ENCODE measurements at regions not wholly inside any gene's neighbourhood (a gene's known extent, or its start where the extent isn't known, plus 50 kb on each side); places are given as distances from the start of the nearest gene placed in this dataset.
"Not testable (repeated sequence)": the region's sequence is repeated elsewhere in the genome, so short reads cannot be mapped to it uniquely, and the experiment has no call there.

GRCh38 chr16:33938097-33938496 is 478.7 kb downstream of the TP53TG3F start:
- not testable (repeated sequence) for H3K9me3 ChIP-seq (ENCODE audit: control insufficient read depth in 2 of 3, low read length in 3 of 3); H3K27ac ChIP-seq (ENCODE audit: low read depth, low read length); H3K4me3 ChIP-seq (ENCODE audit: low read length)

DNA sequence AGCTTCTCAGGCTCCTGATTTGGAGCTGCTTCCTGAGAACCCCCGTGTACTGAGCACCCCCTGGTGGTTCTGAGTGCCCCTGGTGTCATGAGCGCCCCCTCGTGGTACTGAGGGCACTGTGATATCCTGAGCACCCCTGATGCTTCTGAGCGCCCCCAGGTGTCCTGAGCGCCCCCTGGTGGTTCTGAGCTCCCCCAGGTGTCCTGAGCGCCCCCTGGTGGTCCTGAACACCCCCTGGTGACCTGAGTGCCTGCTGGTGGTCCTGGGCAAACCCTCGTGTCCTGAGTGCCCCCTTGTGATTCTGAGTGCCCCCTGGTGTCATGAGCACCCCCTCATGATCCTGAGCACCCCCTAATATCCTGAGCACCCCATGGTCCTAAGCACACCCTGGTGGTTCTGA is 502.1 kb downstream of the TP53TG3F start:
- H3K9me3 ChIP-seq (ENCODE audit: control insufficient read depth in 2 of 3, low read length in 3 of 3); POLR2A ChIA-PET; H3K4me3 ChIP-seq (ENCODE audit: low read length); H3K27me3 ChIP-seq (ENCODE audit: control insufficient read depth in 2 of 2, insufficient read depth in 2 of 2, low read length in 2 of 2); H3K36me3 Mint-ChIP-seq; ATAC-seq; CTCF ChIA-PET; H3K4me3 Mint-ChIP-seq; intact Hi-C loops (cut with micrococcal nuclease); H3K27ac Mint-ChIP-seq; H3K4me1 ChIP-seq (ENCODE audit: control insufficient read depth in 2 of 2, insufficient read depth in 2 of 2, low read length in 2 of 2); DNase-seq; H3K27ac ChIP-seq (ENCODE audit: low read depth, low read length); H3K4me1 Mint-ChIP-seq; H3K36me3 ChIP-seq (ENCODE audit: control insufficient read depth in 2 of 3, insufficient read depth in 3 of 3, low read length in 3 of 3); H3K9me3 Mint-ChIP-seq; H3K27me3 Mint-ChIP-seq: not testable (repeated sequence)

More at GRCh38 chr16:33938097-33938496, 478.7 kb downstream of the TP53TG3F start:
- ATAC-seq; H3K27ac Mint-ChIP-seq; H3K4me1 ChIP-seq (ENCODE audit: control insufficient read depth in 2 of 2, insufficient read depth in 2 of 2, low read length in 2 of 2); DNase-seq; H3K36me3 ChIP-seq (ENCODE audit: control insufficient read depth in 2 of 3, insufficient read depth in 3 of 3, low read length in 3 of 3); H3K27me3 ChIP-seq (ENCODE audit: control insufficient read depth in 2 of 2, insufficient read depth in 2 of 2, low read length in 2 of 2); H3K4me3 Mint-ChIP-seq; H3K4me1 Mint-ChIP-seq; POLR2A ChIA-PET; H3K9me3 Mint-ChIP-seq; H3K27me3 Mint-ChIP-seq; CTCF ChIA-PET; H3K36me3 Mint-ChIP-seq; intact Hi-C loops (cut with micrococcal nuclease): not testable (repeated sequence)

- H3K36me3 Mint-ChIP-seq; H3K27me3 ChIP-seq (ENCODE audit: control insufficient read depth in 2 of 2, insufficient read depth in 2 of 2, low read length in 2 of 2); intact Hi-C loops (cut with micrococcal nuclease); H3K9me3 Mint-ChIP-seq; H3K4me1 Mint-ChIP-seq; DNase-seq; H3K4me1 ChIP-seq (ENCODE audit: control insufficient read depth in 2 of 2, insufficient read depth in 2 of 2, low read length in 2 of 2); H3K9me3 ChIP-seq (ENCODE audit: control insufficient read depth in 2 of 3, low read length in 3 of 3); H3K4me3 Mint-ChIP-seq; H3K27me3 Mint-ChIP-seq; H3K4me3 ChIP-seq (ENCODE audit: low read length); H3K36me3 ChIP-seq (ENCODE audit: control insufficient read depth in 2 of 3, insufficient read depth in 3 of 3, low read length in 3 of 3); POLR2A ChIA-PET; H3K27ac ChIP-seq (ENCODE audit: low read depth, low read length); CTCF ChIA-PET; H3K27ac Mint-ChIP-seq: not testable (repeated sequence)
- peak; percentile 40 for ATAC-seq
Observed at GRCh38 chr16:33965534-33965933, 506.1 kb downstream of the TP53TG3F start.

- H3K27ac ChIP-seq (ENCODE audit: low read depth, low read length); H3K27me3 ChIP-seq (ENCODE audit: control insufficient read depth in 2 of 2, insufficient read depth in 2 of 2, low read length in 2 of 2); H3K27ac Mint-ChIP-seq; H3K4me3 ChIP-seq (ENCODE audit: low read length); ATAC-seq; POLR2A ChIA-PET; DNase-seq; H3K9me3 ChIP-seq (ENCODE audit: control insufficient read depth in 2 of 3, low read length in 3 of 3); H3K4me3 Mint-ChIP-seq; H3K27me3 Mint-ChIP-seq; H3K36me3 ChIP-seq (ENCODE audit: control insufficient read depth in 2 of 3, insufficient read depth in 3 of 3, low read length in 3 of 3); intact Hi-C loops (cut with micrococcal nuclease); H3K36me3 Mint-ChIP-seq; H3K4me1 Mint-ChIP-seq; CTCF ChIA-PET; H3K9me3 Mint-ChIP-seq; H3K4me1 ChIP-seq (ENCODE audit: control insufficient read depth in 2 of 2, insufficient read depth in 2 of 2, low read length in 2 of 2): not testable (repeated sequence)
Observed at GRCh38 chr16:33966855-33967254, 507.4 kb downstream of the TP53TG3F start.

DNA sequence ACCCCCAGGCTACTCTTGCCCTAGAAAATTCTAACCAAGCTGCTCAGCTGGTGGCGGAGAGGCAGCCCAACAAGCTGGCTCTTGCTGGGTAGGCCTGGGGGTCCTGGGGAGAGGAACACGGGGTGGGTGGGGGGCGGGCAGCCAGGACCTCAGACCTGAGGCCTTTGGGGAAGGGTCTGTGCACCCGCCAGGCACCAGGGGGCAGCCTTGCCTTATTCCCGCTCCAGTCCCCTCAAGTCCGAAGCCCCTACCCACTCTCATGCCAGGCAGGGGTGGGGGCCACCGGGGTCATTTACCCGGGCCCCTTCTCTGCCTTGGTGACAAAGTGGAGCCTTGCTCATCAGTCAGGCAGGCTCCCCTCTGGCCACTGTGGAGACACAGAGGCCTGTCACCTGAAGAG is 515.1 kb downstream of the TP53TG3F start:
- H3K27ac Mint-ChIP-seq; H3K27me3 Mint-ChIP-seq; H3K9me3 ChIP-seq (ENCODE audit: control insufficient read depth in 2 of 3, low read length in 3 of 3); H3K4me3 ChIP-seq (ENCODE audit: low read length); POLR2A ChIA-PET; H3K4me1 ChIP-seq (ENCODE audit: control insufficient read depth in 2 of 2, insufficient read depth in 2 of 2, low read length in 2 of 2); DNase-seq; H3K36me3 Mint-ChIP-seq; intact Hi-C loops (cut with micrococcal nuclease); H3K4me1 Mint-ChIP-seq; H3K4me3 Mint-ChIP-seq; CTCF ChIA-PET; ATAC-seq; H3K27ac ChIP-seq (ENCODE audit: low read depth, low read length); H3K9me3 Mint-ChIP-seq; H3K27me3 ChIP-seq (ENCODE audit: control insufficient read depth in 2 of 2, insufficient read depth in 2 of 2, low read length in 2 of 2); H3K36me3 ChIP-seq (ENCODE audit: control insufficient read depth in 2 of 3, insufficient read depth in 3 of 3, low read length in 3 of 3): not testable (repeated sequence)

DNA sequence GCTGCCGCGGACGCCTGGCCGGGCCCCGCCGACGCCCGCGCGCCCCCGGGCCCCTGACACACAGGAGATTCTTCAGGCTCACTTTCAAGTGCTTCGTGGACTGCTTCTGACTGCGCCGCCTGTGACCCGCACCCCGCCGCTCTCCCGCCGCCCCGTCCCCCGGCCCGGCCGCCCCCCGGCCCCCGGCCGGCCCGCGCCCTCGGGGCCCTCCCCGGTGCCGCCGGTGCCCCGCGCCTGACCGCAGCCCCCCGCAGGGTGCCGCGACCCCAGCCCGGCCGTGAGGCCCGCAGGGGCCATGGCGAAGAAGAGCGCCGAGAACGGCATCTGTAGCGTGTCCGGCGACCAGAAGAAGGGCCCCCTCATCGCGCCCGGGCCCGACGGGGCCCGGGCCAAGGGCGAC is 516.3 kb downstream of the TP53TG3F start:
- H3K4me3 Mint-ChIP-seq; CTCF ChIA-PET; H3K4me1 Mint-ChIP-seq; intact Hi-C loops (cut with micrococcal nuclease); H3K36me3 Mint-ChIP-seq; H3K4me1 ChIP-seq (ENCODE audit: control insufficient read depth in 2 of 2, insufficient read depth in 2 of 2, low read length in 2 of 2); H3K27me3 ChIP-seq (ENCODE audit: control insufficient read depth in 2 of 2, insufficient read depth in 2 of 2, low read length in 2 of 2); H3K4me3 ChIP-seq (ENCODE audit: low read length); ATAC-seq; H3K36me3 ChIP-seq (ENCODE audit: control insufficient read depth in 2 of 3, insufficient read depth in 3 of 3, low read length in 3 of 3); H3K9me3 ChIP-seq (ENCODE audit: control insufficient read depth in 2 of 3, low read length in 3 of 3); H3K27me3 Mint-ChIP-seq; DNase-seq; H3K27ac ChIP-seq (ENCODE audit: low read depth, low read length); H3K27ac Mint-ChIP-seq; POLR2A ChIA-PET; H3K9me3 Mint-ChIP-seq: not testable (repeated sequence)

GRCh38 chr16:33976521-33976920 is 517.1 kb downstream of the TP53TG3F start:
- H3K36me3 Mint-ChIP-seq; H3K4me3 Mint-ChIP-seq; intact Hi-C loops (cut with micrococcal nuclease); H3K4me3 ChIP-seq (ENCODE audit: low read length); CTCF ChIA-PET; H3K27me3 ChIP-seq (ENCODE audit: control insufficient read depth in 2 of 2, insufficient read depth in 2 of 2, low read length in 2 of 2); H3K9me3 Mint-ChIP-seq; POLR2A ChIA-PET; H3K4me1 Mint-ChIP-seq; H3K27me3 Mint-ChIP-seq; H3K4me1 ChIP-seq (ENCODE audit: control insufficient read depth in 2 of 2, insufficient read depth in 2 of 2, low read length in 2 of 2); H3K9me3 ChIP-seq (ENCODE audit: control insufficient read depth in 2 of 3, low read length in 3 of 3); H3K36me3 ChIP-seq (ENCODE audit: control insufficient read depth in 2 of 3, insufficient read depth in 3 of 3, low read length in 3 of 3); H3K27ac Mint-ChIP-seq; ATAC-seq; DNase-seq; H3K27ac ChIP-seq (ENCODE audit: low read depth, low read length): not testable (repeated sequence)

Data from naive thymus-derived CD4-positive, alpha-beta T cell (primary cell).